Fibroblast of peridontal ligament (primary cell): ENCODE measurements at regions not wholly inside any gene's neighbourhood (a gene's known extent, or its start where the extent isn't known, plus 50 kb on each side); places are given as distances from the start of the nearest gene placed in this dataset.
"Not testable (repeated sequence)": the region's sequence is repeated elsewhere in the genome, so short reads cannot be mapped to it uniquely, and the experiment has no call there.

Experiments used
- DNase-seq: peaks from one replicate; pipeline ENCODE4 v3.0.0-alpha.2; 2010; ENCODE audit errors: extremely low read depth

DNA sequence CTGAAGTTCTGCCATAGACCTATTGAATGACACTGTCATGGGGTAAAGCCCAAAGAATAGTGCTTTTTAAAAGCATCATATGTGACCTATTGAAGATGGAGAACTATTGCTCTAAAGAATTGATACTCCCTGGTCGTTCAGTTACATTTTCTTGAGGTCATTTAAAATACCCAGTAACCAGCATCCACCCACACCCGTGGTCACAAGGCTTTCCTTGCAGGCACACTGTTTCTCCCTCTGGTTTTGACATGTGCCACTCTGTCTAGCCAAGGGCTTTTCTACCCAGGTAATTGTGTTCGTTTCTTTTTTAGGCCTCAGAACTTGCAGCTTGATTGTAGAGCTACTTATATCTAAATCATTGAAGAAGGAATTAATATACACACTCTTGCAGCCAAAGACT lies 68.3 kb upstream of the LYZL2 start:
- no peak for DNase-seq

DNA sequence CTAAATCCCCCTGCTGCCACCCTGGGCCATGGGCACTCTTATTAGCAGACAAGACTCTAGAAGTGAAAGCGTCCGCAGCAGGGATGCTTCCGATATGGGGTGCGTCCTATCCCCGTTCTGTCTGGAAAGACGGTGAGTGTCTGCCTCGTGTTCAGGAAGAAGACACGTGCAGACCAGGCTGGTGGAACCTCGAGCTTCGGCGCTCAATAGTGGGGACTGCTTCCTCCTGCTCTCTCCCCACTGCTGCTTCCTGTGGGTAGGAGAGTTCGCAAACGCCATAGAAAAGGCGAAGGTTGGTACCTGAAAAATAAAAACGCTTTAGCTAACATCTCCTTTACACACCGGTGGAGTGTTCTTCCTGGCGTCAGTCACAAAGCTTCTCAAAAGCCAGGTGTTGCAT lies 67.7 kb upstream of the LYZL2 start:
- DNase-seq, result not testable (repeated sequence)

DNA sequence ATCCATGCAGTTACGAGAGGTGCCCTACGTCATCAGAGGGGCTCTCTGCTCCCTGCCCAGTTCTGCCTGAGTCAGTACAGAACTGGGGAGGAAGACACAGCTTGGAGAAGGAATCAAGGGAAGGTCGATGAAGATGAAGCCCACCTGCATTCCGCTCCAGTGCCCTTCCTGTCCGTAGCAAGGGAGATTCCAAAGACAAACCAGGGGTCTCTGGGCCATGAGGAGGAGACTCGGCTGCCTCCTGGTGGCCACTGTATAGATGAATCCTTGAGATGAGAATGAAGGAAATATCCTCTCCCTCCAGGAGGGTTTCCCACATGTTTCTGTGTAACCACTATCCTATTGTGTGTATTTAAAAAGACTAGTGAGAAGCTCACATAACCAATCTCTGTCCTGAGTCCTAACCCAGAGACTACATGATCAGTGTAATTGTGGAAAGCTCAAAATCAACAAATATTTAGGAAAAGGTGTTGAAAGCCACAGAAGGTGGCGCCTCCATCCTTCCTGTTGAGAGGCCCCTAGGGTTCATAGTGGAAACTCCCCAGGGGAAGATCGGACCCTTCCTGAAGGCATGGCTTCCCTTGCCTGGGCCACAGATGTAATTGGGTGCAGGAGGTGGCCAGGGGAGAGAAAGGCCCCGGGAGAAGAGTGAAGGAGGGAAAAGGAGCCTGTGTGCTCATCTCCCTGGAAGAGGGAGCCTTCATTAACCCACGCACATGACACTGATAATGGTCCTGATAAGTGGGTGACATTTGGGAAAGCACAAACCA lies 67.0 kb upstream of the LYZL2 start:
- DNase-seq, result not testable (repeated sequence)

DNA sequence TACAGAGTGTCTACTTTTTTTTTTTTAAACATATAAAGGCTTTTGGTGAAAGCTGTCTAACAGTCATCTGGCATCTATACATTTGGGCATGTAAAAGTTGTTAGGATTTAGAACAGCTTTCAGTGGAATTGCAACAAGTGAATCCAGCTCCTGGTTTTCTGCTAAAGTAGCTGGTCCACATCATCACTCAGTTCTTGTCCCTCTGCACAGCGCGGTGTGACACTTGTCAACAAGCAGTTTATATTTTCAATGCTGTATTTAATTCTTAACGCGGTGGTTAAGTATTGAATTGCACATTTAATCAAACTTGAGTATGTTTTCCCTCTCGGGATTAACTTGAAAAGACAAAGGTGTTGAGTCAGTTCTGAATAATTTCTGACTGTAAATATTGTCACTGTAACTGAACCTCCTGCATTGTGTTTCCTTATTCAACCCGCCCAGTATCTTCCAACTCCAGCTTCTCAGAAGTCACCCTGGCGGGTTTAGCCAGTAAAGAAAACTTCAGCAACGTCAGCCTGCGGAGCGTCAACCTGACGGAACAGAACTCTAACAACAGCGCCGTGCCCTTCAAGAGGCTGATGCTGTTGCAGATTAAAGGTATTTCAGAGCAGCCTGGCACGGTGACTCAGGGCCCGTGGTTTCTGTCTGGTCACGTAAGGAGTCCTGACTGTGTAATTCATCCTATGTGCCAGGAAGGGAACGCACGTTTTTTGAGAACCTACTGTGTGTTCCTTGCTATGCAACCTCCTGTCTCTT lies 66.1 kb upstream of the LYZL2 start:
- not testable (repeated sequence) for DNase-seq

DNA sequence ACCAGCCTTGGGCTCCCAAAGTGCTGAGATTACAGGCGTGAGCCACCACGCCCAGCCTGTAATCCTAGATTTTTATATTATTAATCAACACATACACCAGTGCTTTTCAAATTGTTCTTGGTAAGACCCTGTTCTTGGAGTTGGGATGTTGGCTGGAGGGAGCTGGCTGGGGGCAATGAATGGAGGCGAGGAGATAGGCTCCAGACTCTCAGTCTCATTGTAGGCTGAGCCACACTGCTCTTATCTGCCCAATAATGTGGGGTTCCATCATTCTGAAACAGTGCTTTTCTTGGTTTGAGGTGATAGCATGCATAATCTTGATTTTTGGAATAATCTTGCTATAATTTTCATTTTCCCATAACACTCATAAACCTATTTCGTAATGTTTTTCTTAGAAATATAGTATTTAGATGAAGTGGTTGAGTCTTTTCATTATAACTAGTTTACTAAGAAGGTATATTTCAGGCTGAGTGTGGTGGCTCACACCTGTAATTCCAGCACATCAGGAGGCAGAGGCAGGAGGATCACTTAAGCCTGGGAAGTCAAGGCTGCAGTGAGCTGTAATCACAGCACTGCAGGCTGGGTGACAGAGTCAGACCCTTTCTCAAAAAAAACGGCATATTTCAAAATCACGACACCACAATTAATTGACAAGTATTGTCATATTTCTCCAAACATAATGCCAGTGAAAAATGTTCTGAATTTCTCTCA lies 65.1 kb upstream of the LYZL2 start:
- DNase-seq, result no peak

GRCh38 chr10:30691639-30692015 lies 62.1 kb upstream of the LYZL2 start:
- peak; percentile 99 for DNase-seq

- not testable (repeated sequence) for DNase-seq
These were observed 61.5 kb upstream of the LYZL2 start for GRCh38 chr10:30690948-30691638.

- DNase-seq, result no peak
These were observed 58.9 kb upstream of the LYZL2 start for GRCh38 chr10:30688456-30688855.

DNA sequence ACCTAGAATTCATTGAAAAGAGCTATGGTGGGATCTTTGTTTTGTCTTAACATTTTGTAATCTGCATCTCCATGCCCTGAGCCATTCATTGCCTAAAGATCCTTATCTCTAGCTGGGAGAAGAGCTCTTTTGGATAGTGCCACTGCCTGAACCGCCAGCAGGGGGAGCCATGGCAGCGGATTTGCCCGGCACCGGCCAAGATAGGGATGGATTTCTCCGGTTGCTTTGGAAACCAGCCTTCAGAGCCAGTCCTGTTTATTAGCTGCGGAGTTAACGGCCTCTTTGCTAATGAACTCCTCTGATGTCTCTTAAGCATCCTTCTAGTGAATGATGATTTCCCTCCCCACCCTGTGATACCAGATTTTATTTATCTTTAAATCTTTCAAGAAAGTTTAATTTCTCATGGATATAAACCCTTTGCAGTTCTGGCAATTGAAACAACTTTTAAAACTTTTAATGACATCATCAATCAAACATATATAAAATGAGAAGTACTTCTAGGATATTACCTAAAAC lies 58.2 kb upstream of the LYZL2 start:
- peak; percentile 79 for DNase-seq

GRCh38 chr10:30686708-30687107 lies 57.2 kb upstream of the LYZL2 start:
- no peak for DNase-seq

DNA sequence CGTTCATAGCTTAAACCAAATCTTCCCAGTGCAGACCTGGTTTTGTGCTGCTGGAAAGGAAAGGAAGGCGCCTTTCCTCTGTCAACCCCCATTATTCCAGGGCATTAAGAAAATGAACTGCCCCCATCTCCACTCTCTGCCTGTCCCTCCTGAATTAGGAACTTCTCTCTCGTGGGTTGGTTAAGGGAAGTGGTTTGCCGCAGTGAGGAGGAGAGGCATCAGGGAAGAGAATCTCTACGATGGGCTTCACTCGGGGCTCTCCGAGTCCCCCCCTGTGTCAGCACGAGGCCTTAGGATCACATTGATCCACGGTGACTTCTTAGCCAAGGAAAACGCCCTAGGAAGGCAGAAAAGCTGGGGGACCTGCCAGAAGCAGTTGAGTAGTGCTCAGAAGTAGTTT lies 53.9 kb upstream of the LYZL2 start:
- DNase-seq, result no peak

GRCh38 chr10:30682377-30683199 lies 53.0 kb upstream of the LYZL2 start:
- peak; percentile 99 for DNase-seq

- DNase-seq, result no peak
These were observed 51.4 kb upstream of the LYZL2 start for GRCh38 chr10:30680908-30681307.
